ENCODE measurements at regions not wholly inside any gene's neighbourhood (a gene's known extent, or its start where the extent isn't known, plus 50 kb on each side); places are given as distances from the start of the nearest gene placed in this dataset.

GRCh38 chr10:47184273-47184672 is 115.7 kb upstream of the GDF10 start:
- Histone ChIP-seq H3K4me1 (ENCODE audit: insufficient read depth, low read length, poor library complexity, severe bottlenecking) (no peaks in the 10 kb centered on the region), H3K27ac (ENCODE audit: low read depth, low read length, poor library complexity, severe bottlenecking) (no peak overlapping the region), H3K36me3 (ENCODE audit: insufficient read depth, low read length, poor library complexity, severe bottlenecking) (no peaks in the 10 kb centered on the region), H3K4me3 (ENCODE audit: low read depth, low read length, poor library complexity, severe bottlenecking) (no peak overlapping the region), H3K9me3 (ENCODE audit: low read depth, low read length, poor library complexity, severe bottlenecking) (no peaks in the 10 kb centered on the region), H3K27me3 (replicated peaks; ENCODE audit: insufficient read depth, low read depth, low read length, poor library complexity) (no peaks in the 10 kb centered on the region)
- TF ChIP-seq CTCF (conservative IDR thresholded peaks at IDR 0.05; ENCODE audit: low read depth, low read length) (no peak), EZH2 (IDR thresholded peaks at IDR 0.05; ENCODE audit: borderline replicate concordance, low read depth, low read length, poor library complexity, severe bottlenecking) (no peak)
- BruUV-seq (replicated peaks): no TSS peak
- ChIA-PET POLR2A (ENCODE audit: low non-redundant PET) (no interaction called here), CTCF (no interaction called here)
- DNase-seq (ENCODE audit: low spot score): no peak
- intact Hi-C loops (cut with micrococcal nuclease; ENCODE audit: unreplicated experiment): no loop called here

GRCh38 chr10:47184724-47185330 is 115.2 kb upstream of the GDF10 start:
- CTCF ChIA-PET: no interaction called here
- no peak overlapping the region for H3K27ac ChIP-seq (ENCODE audit: low read depth, low read length, poor library complexity, severe bottlenecking)
- POLR2A ChIA-PET (ENCODE audit: low non-redundant PET): no interaction called here
- H3K4me3 ChIP-seq (ENCODE audit: low read depth, low read length, poor library complexity, severe bottlenecking): no peak overlapping the region
- H3K4me1 ChIP-seq (ENCODE audit: insufficient read depth, low read length, poor library complexity, severe bottlenecking): no peaks in the 10 kb centered on the region
- no peak for TF ChIP-seq EZH2 (IDR thresholded peaks at IDR 0.05; ENCODE audit: borderline replicate concordance, low read depth, low read length, poor library complexity, severe bottlenecking)
- TF ChIP-seq CTCF (conservative IDR thresholded peaks at IDR 0.05; ENCODE audit: low read depth, low read length): no peak
- DNase-seq (ENCODE audit: low spot score): no peak
- intact Hi-C loops (cut with micrococcal nuclease; ENCODE audit: unreplicated experiment): no loop called here
- BruUV-seq (replicated peaks): no TSS peak
- H3K36me3 ChIP-seq (ENCODE audit: insufficient read depth, low read length, poor library complexity, severe bottlenecking): no peaks in the 10 kb centered on the region
- H3K9me3 ChIP-seq (ENCODE audit: low read depth, low read length, poor library complexity, severe bottlenecking): no peaks in the 10 kb centered on the region
- no peaks in the 10 kb centered on the region for H3K27me3 ChIP-seq (replicated peaks; ENCODE audit: insufficient read depth, low read depth, low read length, poor library complexity)

GRCh38 chr10:47186941-47187340 is 113.1 kb upstream of the GDF10 start:
- H3K27ac ChIP-seq (ENCODE audit: low read depth, low read length, poor library complexity, severe bottlenecking): no peak overlapping the region
- BruUV-seq (replicated peaks): no TSS peak
- ChIA-PET CTCF (no interaction called here), POLR2A (ENCODE audit: low non-redundant PET) (no interaction called here)
- intact Hi-C loops (cut with micrococcal nuclease; ENCODE audit: unreplicated experiment): no loop called here
- DNase-seq (ENCODE audit: low spot score): no peak
- no peaks in the 10 kb centered on the region for H3K27me3 ChIP-seq (replicated peaks; ENCODE audit: insufficient read depth, low read depth, low read length, poor library complexity)
- no peak for TF ChIP-seq EZH2 (IDR thresholded peaks at IDR 0.05; ENCODE audit: borderline replicate concordance, low read depth, low read length, poor library complexity, severe bottlenecking)
- TF ChIP-seq CTCF (conservative IDR thresholded peaks at IDR 0.05; ENCODE audit: low read depth, low read length): no peak
- no peaks in the 10 kb centered on the region for H3K9me3 ChIP-seq (ENCODE audit: low read depth, low read length, poor library complexity, severe bottlenecking)
- no peaks in the 10 kb centered on the region for H3K36me3 ChIP-seq (ENCODE audit: insufficient read depth, low read length, poor library complexity, severe bottlenecking)
- no peak overlapping the region for H3K4me3 ChIP-seq (ENCODE audit: low read depth, low read length, poor library complexity, severe bottlenecking)
- no peaks in the 10 kb centered on the region for H3K4me1 ChIP-seq (ENCODE audit: insufficient read depth, low read length, poor library complexity, severe bottlenecking)
